Keratinocyte (primary cell): ENCODE measurements at regions not wholly inside any gene's neighbourhood (a gene's known extent, or its start where the extent isn't known, plus 50 kb on each side); places are given as distances from the start of the nearest gene placed in this dataset.

Experiments used
- EZH2 ChIP-seq: IDR thresholded peaks from one replicate; pipeline ENCODE4 v1.6.1; 2012; ENCODE audit warnings: inconsistent platforms, mild to moderate bottlenecking, low read length, moderate library complexity
- TF ChIP-seq, protein P1 (sequence below), 3 experiments: IDR thresholded peaks in 1 of 3; conservative IDR thresholded peaks in 1 of 3; optimal IDR thresholded peaks in 1 of 3; 2 replicates in 2 of 3; 3 replicates in 1 of 3; pipeline versions ENCODE3 to v1.5.1; 2011; ENCODE audit warnings: low read length in 3 of 3, mild to moderate bottlenecking in 3 of 3, moderate library complexity in 2 of 3, control low read depth in 1 of 3, inconsistent platforms in 1 of 3; ENCODE audit not compliant: insufficient read depth in 2 of 3; ENCODE audit errors: extremely low read depth in 1 of 3

DNA sequence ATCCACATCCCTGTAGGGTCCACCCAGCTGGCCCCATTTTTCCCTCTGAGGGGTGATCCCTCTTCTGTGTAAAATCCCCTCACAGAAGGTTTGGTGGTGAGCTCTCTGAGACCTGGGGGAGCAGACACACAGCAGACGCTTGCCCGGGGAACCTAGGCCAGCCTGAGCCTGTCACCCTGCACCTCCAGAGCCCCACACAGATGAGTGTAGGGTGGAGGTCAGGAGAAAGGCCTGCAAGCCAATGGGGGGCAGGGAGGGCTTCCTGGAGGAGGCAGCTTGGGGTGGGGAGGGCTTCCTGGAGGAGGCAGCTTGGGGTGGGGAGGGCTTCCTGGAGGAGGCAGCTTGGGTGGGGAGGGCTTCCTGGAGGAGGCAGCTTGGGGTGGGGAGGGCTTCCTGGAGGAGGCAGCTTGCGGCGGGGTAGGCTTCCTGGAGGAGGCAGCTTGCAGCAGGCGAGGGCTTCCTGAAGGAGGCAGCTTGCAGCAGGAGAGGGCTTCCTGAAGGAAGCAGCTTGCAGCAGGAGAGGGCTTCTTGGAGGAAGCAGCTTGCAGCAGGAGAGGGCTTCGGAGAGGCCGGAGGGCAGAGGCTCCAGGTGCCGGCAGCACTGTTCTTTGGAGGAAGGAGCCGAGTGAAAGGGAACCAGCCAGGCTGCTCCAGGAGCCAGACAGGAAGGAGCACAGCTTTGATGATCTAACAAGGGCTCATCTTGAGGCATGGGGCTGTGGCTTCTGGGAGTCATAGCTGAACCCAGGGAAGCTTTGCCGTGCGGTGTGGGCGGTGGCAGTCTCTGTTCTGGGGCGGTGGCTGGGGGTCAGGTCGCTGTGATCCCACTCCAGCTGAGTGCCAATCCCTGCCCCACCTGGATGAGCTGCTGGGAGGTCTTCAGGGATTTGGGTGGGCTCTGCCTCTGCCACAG lies 83.7 kb upstream of the ZNF469 start:
- TF ChIP-seq, protein P1, sequence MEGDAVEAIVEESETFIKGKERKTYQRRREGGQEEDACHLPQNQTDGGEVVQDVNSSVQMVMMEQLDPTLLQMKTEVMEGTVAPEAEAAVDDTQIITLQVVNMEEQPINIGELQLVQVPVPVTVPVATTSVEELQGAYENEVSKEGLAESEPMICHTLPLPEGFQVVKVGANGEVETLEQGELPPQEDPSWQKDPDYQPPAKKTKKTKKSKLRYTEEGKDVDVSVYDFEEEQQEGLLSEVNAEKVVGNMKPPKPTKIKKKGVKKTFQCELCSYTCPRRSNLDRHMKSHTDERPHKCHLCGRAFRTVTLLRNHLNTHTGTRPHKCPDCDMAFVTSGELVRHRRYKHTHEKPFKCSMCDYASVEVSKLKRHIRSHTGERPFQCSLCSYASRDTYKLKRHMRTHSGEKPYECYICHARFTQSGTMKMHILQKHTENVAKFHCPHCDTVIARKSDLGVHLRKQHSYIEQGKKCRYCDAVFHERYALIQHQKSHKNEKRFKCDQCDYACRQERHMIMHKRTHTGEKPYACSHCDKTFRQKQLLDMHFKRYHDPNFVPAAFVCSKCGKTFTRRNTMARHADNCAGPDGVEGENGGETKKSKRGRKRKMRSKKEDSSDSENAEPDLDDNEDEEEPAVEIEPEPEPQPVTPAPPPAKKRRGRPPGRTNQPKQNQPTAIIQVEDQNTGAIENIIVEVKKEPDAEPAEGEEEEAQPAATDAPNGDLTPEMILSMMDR (optimal IDR thresholded peaks at IDR 0.05 in 1 of 3, IDR thresholded peaks at IDR 0.05 in 1 of 3, conservative IDR thresholded peaks at IDR 0.05 in 1 of 3; ENCODE audit: extremely low read depth in 1 of 3, insufficient read depth in 2 of 3, low read length in 3 of 3), result no peak
- TF ChIP-seq EZH2, result no peak
